Endodermal cell (in vitro differentiated cells): ENCODE measurements at regions not wholly inside any gene's neighbourhood (a gene's known extent, or its start where the extent isn't known, plus 50 kb on each side); places are given as distances from the start of the nearest gene placed in this dataset.

Experiments
- DNase-seq: peaks from one replicate; pipeline ENCODE4 v3.0.0-alpha.2; 2017
- H3K27ac ChIP-seq: 2 replicates; pipeline ENCODE4 v1.5.1; 2013; ENCODE audit warnings: mild to moderate bottlenecking, low read depth, low read length, moderate library complexity
- H3K27me3 ChIP-seq: 2 replicates; pipeline ENCODE4 v1.6.1; 2013; ENCODE audit warnings: mild to moderate bottlenecking, low read length, moderate library complexity; ENCODE audit not compliant: insufficient read depth, control insufficient read depth, poor library complexity, severe bottlenecking
- H3K36me3 ChIP-seq: 2 replicates; pipeline ENCODE4 v1.7.0; 2013; ENCODE audit warnings: mild to moderate bottlenecking, low read length, moderate library complexity; ENCODE audit not compliant: control insufficient read depth, insufficient read depth
- H3K4me1 ChIP-seq: one replicate; pipeline ENCODE4 v1.7.0; 2013; ENCODE audit warnings: low read length; ENCODE audit not compliant: control insufficient read depth, insufficient read depth
- H3K4me3 ChIP-seq: 2 replicates; pipeline ENCODE4 v1.5.1; 2013; ENCODE audit warnings: mild to moderate bottlenecking, low read length, moderate library complexity
- H3K9ac ChIP-seq: 2 replicates; pipeline ENCODE4 v1.6.1; 2013; ENCODE audit warnings: mild to moderate bottlenecking, low read length, moderate library complexity; ENCODE audit not compliant: poor library complexity, severe bottlenecking; ENCODE audit errors: extremely low read depth
- H3K9me3 ChIP-seq: 2 replicates; pipeline ENCODE4 v1.6.1; 2013; ENCODE audit warnings: mild to moderate bottlenecking, low read length, moderate library complexity; ENCODE audit not compliant: control insufficient read depth
- H3K27ac Mint-ChIP-seq: 2 replicates; pipeline ENCODE4 v1.8.0; 2020; ENCODE audit warnings: mixed read lengths
- H3K27me3 Mint-ChIP-seq: 2 replicates; pipeline ENCODE4 v1.8.0; 2021; ENCODE audit warnings: mild to moderate bottlenecking, mixed read lengths; ENCODE audit not compliant: insufficient read depth
- H3K36me3 Mint-ChIP-seq: 2 replicates; pipeline ENCODE4 v1.8.0; 2020; ENCODE audit warnings: low read depth, mixed read lengths
- H3K4me1 Mint-ChIP-seq: 2 replicates; pipeline ENCODE4 v1.8.0; 2020; ENCODE audit warnings: mixed read lengths
- H3K4me3 Mint-ChIP-seq: 2 replicates; pipeline ENCODE4 v1.8.0; 2020; ENCODE audit warnings: mild to moderate bottlenecking, moderate library complexity, mixed read lengths
- H3K9me3 Mint-ChIP-seq: 2 replicates; pipeline ENCODE4 v1.8.0; 2020; ENCODE audit warnings: mild to moderate bottlenecking, mixed read lengths
- WGBS, 2 experiments: methylation state at CpG; one replicate each; pipeline versions ENCODE4 v1.1.5 to v1.1.7; 2013; ENCODE audit warnings: missing lambda C conversion rate in 2 of 2, mixed read lengths in 1 of 2; ENCODE audit not compliant: insufficient coverage in 1 of 2, insufficient read length in 1 of 2; 5-methylcytosine and 5-hydroxymethylcytosine counted together
- TF ChIP-seq, protein P1 (sequence below): fragments of 200-600 bp; sonication (generic); conservative IDR thresholded peaks from 2 replicates; pipeline ENCODE4 v1.5.0; 2021; ENCODE audit warnings: antibody characterized with exemption, mild to moderate bottlenecking

DNA sequence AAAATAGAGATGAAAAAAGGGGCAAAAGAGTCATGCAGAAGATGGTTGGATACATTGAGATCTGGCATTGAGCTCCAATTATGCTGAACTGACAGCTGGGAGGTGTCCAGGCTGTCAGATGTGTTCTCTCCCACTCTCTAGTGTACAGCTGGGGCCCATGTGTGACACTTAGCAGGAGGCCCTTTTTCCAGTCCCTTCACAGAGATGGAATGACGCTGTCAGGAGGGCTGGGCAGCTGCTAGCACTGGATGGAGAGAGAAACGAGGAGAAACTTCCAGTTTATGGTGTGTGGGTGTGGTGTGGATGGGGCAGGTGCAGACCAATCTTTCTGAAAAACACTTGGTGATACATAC, 437.7 kb upstream of the HS6ST1 start:
- peaks cover 6% of the 10 kb centered on the region for H3K9me3 Mint-ChIP-seq
- Histone ChIP-seq H3K9ac (no peak overlapping the region), H3K27ac (no peak overlapping the region), H3K27me3 (no peaks in the 10 kb centered on the region), H3K9me3 (no peaks in the 10 kb centered on the region), H3K36me3 (no peaks in the 10 kb centered on the region), H3K4me1 (no peaks in the 10 kb centered on the region), H3K4me3 (no peak overlapping the region)
- DNase-seq, result no peak
- H3K4me3 Mint-ChIP-seq, result no peak overlapping the region
- H3K36me3 Mint-ChIP-seq, result no peaks in the 10 kb centered on the region
- TF ChIP-seq, protein P1, sequence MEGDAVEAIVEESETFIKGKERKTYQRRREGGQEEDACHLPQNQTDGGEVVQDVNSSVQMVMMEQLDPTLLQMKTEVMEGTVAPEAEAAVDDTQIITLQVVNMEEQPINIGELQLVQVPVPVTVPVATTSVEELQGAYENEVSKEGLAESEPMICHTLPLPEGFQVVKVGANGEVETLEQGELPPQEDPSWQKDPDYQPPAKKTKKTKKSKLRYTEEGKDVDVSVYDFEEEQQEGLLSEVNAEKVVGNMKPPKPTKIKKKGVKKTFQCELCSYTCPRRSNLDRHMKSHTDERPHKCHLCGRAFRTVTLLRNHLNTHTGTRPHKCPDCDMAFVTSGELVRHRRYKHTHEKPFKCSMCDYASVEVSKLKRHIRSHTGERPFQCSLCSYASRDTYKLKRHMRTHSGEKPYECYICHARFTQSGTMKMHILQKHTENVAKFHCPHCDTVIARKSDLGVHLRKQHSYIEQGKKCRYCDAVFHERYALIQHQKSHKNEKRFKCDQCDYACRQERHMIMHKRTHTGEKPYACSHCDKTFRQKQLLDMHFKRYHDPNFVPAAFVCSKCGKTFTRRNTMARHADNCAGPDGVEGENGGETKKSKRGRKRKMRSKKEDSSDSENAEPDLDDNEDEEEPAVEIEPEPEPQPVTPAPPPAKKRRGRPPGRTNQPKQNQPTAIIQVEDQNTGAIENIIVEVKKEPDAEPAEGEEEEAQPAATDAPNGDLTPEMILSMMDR, result no peak
- 81 to 93% methylated on average over 2 of the region's 2 CpGs for WGBS, 2 experiments
- no peaks in the 10 kb centered on the region for H3K27me3 Mint-ChIP-seq
- H3K4me1 Mint-ChIP-seq, result peaks cover 19% of the 10 kb centered on the region
- no peak overlapping the region for H3K27ac Mint-ChIP-seq

DNA sequence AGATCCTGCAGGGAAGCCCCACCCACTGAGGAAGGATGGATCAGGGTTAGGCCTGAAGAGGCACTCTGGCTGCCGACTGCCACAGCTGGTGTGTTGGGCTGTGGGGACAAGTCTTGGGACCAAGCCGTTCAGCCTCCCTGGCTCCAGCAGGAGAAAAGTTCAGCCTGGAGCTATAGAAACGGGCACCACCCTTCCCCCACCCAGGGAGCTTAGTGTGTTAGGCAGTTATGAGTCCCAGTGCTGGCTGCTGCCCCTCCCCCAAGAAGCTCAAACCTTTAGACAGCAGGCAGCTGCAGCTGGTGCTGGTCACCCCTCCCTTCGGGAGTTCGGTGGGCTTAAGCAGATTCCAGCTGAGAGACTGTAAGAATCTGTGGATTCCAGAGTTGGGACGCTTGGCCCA, 447.1 kb upstream of the HS6ST1 start:
- Histone ChIP-seq H3K27me3 (no peaks in the 10 kb centered on the region), H3K4me3 (no peak overlapping the region), H3K27ac (no peak overlapping the region), H3K36me3 (no peaks in the 10 kb centered on the region), H3K9me3 (peaks cover 6% of the 10 kb centered on the region), H3K4me1 (no peaks in the 10 kb centered on the region), H3K9ac (no peak overlapping the region)
- H3K27ac Mint-ChIP-seq, result no peak overlapping the region
- DNase-seq, result no peak
- no peak overlapping the region for H3K4me3 Mint-ChIP-seq
- TF ChIP-seq, protein P1, result no peak
- peaks cover 4% of the 10 kb centered on the region for H3K27me3 Mint-ChIP-seq
- peaks cover 26% of the 10 kb centered on the region for H3K9me3 Mint-ChIP-seq
- no peaks in the 10 kb centered on the region for H3K4me1 Mint-ChIP-seq
- 86 to 88% methylated on average over 4 to 6 of the region's 6 CpGs for WGBS, 2 experiments
- H3K36me3 Mint-ChIP-seq, result no peaks in the 10 kb centered on the region

DNA sequence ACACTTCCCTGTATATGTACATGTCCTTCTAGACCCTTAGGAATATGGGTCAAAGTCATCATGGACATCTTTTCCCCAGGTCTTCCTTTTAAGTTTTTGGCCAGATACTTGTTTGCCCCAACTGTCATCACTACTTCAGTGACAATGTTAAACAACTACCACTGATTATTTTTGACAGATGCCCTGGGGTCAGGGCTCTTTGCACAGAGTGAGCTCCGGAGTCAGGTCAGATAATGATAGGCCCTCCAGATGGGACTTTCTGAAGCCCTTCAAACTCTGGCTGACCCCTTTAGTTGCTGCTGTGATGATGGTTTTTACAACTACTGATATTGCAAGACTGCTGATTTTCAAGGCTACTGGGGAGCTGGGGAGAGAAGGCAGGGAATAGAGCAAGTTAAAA, 449.4 kb upstream of the HS6ST1 start:
- H3K27me3 ChIP-seq, result no peaks in the 10 kb centered on the region
- Mint-ChIP-seq H3K9me3 (peaks cover 12% of the 10 kb centered on the region), H3K36me3 (no peaks in the 10 kb centered on the region), H3K4me3 (no peak overlapping the region), H3K4me1 (no peaks in the 10 kb centered on the region), H3K27ac (no peak overlapping the region), H3K27me3 (no peaks in the 10 kb centered on the region)
- no peak overlapping the region for H3K27ac ChIP-seq
- H3K4me3 ChIP-seq, result no peak overlapping the region
- DNase-seq, result no peak
- 60 to 100% methylated on average over 1 of the region's 1 CpG for WGBS, 2 experiments
- H3K36me3 ChIP-seq, result no peaks in the 10 kb centered on the region
- H3K9ac ChIP-seq, result no peak overlapping the region
- no peaks in the 10 kb centered on the region for H3K4me1 ChIP-seq
- TF ChIP-seq, protein P1, result no peak
- peaks cover 6% of the 10 kb centered on the region for H3K9me3 ChIP-seq
